ENCODE measurements at regions not wholly inside any gene's neighbourhood (a gene's known extent, or its start where the extent isn't known, plus 50 kb on each side); places are given as distances from the start of the nearest gene placed in this dataset.

DNA sequence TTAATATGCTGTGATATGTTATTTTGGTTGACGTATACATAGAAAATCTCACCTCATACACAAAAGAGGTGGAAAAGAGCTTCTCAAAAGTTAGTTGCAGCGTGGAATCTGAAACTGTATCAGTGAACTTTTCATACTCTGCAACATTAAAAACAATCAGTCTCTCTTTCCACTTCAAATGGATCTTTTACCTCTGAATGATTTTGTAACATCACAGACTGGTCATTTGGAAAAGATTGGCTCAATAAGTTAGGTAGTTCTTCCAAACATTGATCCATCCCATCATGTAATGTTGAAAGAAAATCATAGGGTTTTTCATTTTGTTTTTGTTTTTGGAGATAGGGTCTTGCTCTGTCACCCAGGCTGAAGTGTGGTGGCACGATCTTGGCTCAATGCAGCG is 131.1 kb downstream of the AHR start:
- TF ChIP-seq, protein P1, sequence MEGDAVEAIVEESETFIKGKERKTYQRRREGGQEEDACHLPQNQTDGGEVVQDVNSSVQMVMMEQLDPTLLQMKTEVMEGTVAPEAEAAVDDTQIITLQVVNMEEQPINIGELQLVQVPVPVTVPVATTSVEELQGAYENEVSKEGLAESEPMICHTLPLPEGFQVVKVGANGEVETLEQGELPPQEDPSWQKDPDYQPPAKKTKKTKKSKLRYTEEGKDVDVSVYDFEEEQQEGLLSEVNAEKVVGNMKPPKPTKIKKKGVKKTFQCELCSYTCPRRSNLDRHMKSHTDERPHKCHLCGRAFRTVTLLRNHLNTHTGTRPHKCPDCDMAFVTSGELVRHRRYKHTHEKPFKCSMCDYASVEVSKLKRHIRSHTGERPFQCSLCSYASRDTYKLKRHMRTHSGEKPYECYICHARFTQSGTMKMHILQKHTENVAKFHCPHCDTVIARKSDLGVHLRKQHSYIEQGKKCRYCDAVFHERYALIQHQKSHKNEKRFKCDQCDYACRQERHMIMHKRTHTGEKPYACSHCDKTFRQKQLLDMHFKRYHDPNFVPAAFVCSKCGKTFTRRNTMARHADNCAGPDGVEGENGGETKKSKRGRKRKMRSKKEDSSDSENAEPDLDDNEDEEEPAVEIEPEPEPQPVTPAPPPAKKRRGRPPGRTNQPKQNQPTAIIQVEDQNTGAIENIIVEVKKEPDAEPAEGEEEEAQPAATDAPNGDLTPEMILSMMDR (IDR thresholded peaks at IDR 0.05): no peak
- TF ChIP-seq POLR2A (IDR thresholded peaks at IDR 0.05): no peak
